Brain microvascular endothelial cell (primary cell): ENCODE measurements at regions not wholly inside any gene's neighbourhood (a gene's known extent, or its start where the extent isn't known, plus 50 kb on each side); places are given as distances from the start of the nearest gene placed in this dataset.
"Not testable (repeated sequence)": the region's sequence is repeated elsewhere in the genome, so short reads cannot be mapped to it uniquely, and the experiment has no call there.

ENCODE experiments used
- DNase-seq: peaks from one replicate; pipeline ENCODE4 v3.0.0-alpha.2; 2020
- H3K27ac ChIP-seq: fragments of 250-450 bp; sonication (Bioruptor Pico); 2 replicates; pipeline ENCODE4 v1.5.1; 2020; ENCODE audit warnings: mild to moderate bottlenecking, moderate library complexity
- H3K27me3 ChIP-seq: fragments of 250-450 bp; sonication (Bioruptor Pico); replicated peaks from 2 replicates; pipeline ENCODE4 v1.5.1; 2020; ENCODE audit warnings: mild to moderate bottlenecking
- H3K36me3 ChIP-seq: fragments of 250-450 bp; sonication (Bioruptor Pico); replicated peaks from 2 replicates; pipeline ENCODE4 v1.5.1; 2020; ENCODE audit warnings: mild to moderate bottlenecking
- H3K4me3 ChIP-seq: 2 replicates; pipeline ENCODE4 v1.5.1; 2011; ENCODE audit warnings: low read depth, mild to moderate bottlenecking, control low read depth, low read length, moderate library complexity
- CTCF ChIP-seq: IDR thresholded peaks from 2 replicates; pipeline ENCODE4 v1.5.1; 2011; ENCODE audit warnings: low read depth, mild to moderate bottlenecking, moderate library complexity, low read length, control low read depth, inconsistent platforms; ENCODE audit errors: missing control alignments
- in situ Hi-C: cut with HindIII; loops from 2 replicates; pipeline ENCODE4 v1.10.0; 2017; ENCODE audit warnings: low sequenced_read_pairs, low pct_ligation_motif_present

GRCh38 chr18:34942276-34942675 is 98.9 kb upstream of the MAPRE2 start:
- no peaks in the 10 kb centered on the region for H3K36me3 ChIP-seq
- H3K4me3 ChIP-seq: no peak overlapping the region
- in situ Hi-C loops: no loop called here
- H3K27me3 ChIP-seq: no peaks in the 10 kb centered on the region
- DNase-seq: peak; percentile 22
- H3K27ac ChIP-seq: peak overlapping the region; percentile 30
- TF ChIP-seq CTCF: no peak

GRCh38 chr18:34942975-34943374 is 98.2 kb upstream of the MAPRE2 start:
- in situ Hi-C loops: no loop called here
- Histone ChIP-seq H3K27me3 (no peaks in the 10 kb centered on the region), H3K36me3 (no peaks in the 10 kb centered on the region), H3K4me3 (no peak overlapping the region), H3K27ac (no peak overlapping the region)
- DNase-seq: no peak
- no peak for TF ChIP-seq CTCF

GRCh38 chr18:34943587-34943986 is 97.6 kb upstream of the MAPRE2 start:
- in situ Hi-C loops: no loop called here
- no peak for DNase-seq
- no peaks in the 10 kb centered on the region for H3K36me3 ChIP-seq
- H3K27ac ChIP-seq: no peak overlapping the region
- no peak for TF ChIP-seq CTCF
- no peaks in the 10 kb centered on the region for H3K27me3 ChIP-seq
- no peak overlapping the region for H3K4me3 ChIP-seq

GRCh38 chr18:34947711-34948125 is 93.5 kb upstream of the MAPRE2 start:
- no peaks in the 10 kb centered on the region for H3K36me3 ChIP-seq
- peak; percentile 46 for DNase-seq
- no peaks in the 10 kb centered on the region for H3K27me3 ChIP-seq
- peak overlapping the region; percentile 9 for H3K27ac ChIP-seq
- TF ChIP-seq CTCF: no peak
- no peak overlapping the region for H3K4me3 ChIP-seq
- in situ Hi-C loops: no loop called here

- DNase-seq: no peak
- in situ Hi-C loops: no loop called here
- Histone ChIP-seq H3K36me3 (no peaks in the 10 kb centered on the region), H3K27me3 (no peaks in the 10 kb centered on the region), H3K4me3 (no peak overlapping the region), H3K27ac (no peak overlapping the region)
- no peak for TF ChIP-seq CTCF
Measured at GRCh38 chr18:34951625-34952379, 89.4 kb upstream of the MAPRE2 start.

- in situ Hi-C loops: no loop called here
- no peak for TF ChIP-seq CTCF
- Histone ChIP-seq H3K4me3 (no peak overlapping the region), H3K27ac (no peak overlapping the region), H3K27me3 (no peaks in the 10 kb centered on the region), H3K36me3 (no peaks in the 10 kb centered on the region)
- DNase-seq: no peak
Measured at GRCh38 chr18:34953212-34953611, 88.0 kb upstream of the MAPRE2 start.

GRCh38 chr18:34955494-34955893 is 85.7 kb upstream of the MAPRE2 start:
- in situ Hi-C loops, H3K27ac ChIP-seq, DNase-seq, H3K4me3 ChIP-seq, H3K27me3 ChIP-seq, H3K36me3 ChIP-seq: not testable (repeated sequence)
